ENCODE measurements at regions not wholly inside any gene's neighbourhood (a gene's known extent, or its start where the extent isn't known, plus 50 kb on each side); places are given as distances from the start of the nearest gene placed in this dataset.

- ATAC-seq (no peak), FAIRE-seq (no peak), DNase-seq (ENCODE audit: low read depth in 1 of 2, low spot score in 1 of 2) (no peak)
- no peak overlapping the region for H3K4me3 ChIP-seq
- H3K4me1 ChIP-seq, result no peaks in the 10 kb centered on the region
- no peak overlapping the region for H3K4me2 ChIP-seq
- no peak for TF ChIP-seq MAX (IDR thresholded peaks at IDR 0.05)
- TF ChIP-seq TP53 (CRISPR knock-in tag; IDR thresholded peaks at IDR 0.05), result no peak
- no peak for TF ChIP-seq CBX8 (IDR thresholded peaks at IDR 0.05)
- no peak for TF ChIP-seq JUNB (IDR thresholded peaks at IDR 0.05)
- TF ChIP-seq RFX5 (IDR thresholded peaks at IDR 0.05), result no peak
- no peak for TF ChIP-seq MYC (IDR thresholded peaks at IDR 0.05; ENCODE audit: borderline replicate concordance, low read length)
- TF ChIP-seq CHD4 (IDR thresholded peaks at IDR 0.05; ENCODE audit: borderline replicate concordance), result no peak
- TF ChIP-seq CBX2 (IDR thresholded peaks at IDR 0.05; ENCODE audit: borderline replicate concordance, low read depth), result no peak
- TF ChIP-seq ATOH8 (CRISPR knock-in tag; IDR thresholded peaks at IDR 0.05; ENCODE audit: low read depth), result no peak
- TF ChIP-seq POLR2AphosphoS2 (conservative IDR thresholded peaks at IDR 0.05; ENCODE audit: low read length), result no peak
- no peak for TF ChIP-seq MAFK (IDR thresholded peaks at IDR 0.05; ENCODE audit: partially characterized antibody)
- TF ChIP-seq CEBPB (IDR thresholded peaks at IDR 0.05), result no peak
- TF ChIP-seq ELK1 (IDR thresholded peaks at IDR 0.05; ENCODE audit: low read depth, low read length), result no peak
- TF ChIP-seq ZC3H11A (IDR thresholded peaks at IDR 0.05), result no peak
- TF ChIP-seq USF2 (IDR thresholded peaks at IDR 0.05), result no peak
- TF ChIP-seq KDM5A (IDR thresholded peaks at IDR 0.05), result no peak
- H3K27ac ChIP-seq, result no peak overlapping the region
- ChIA-PET POLR2A (no interaction called here), CTCF (interaction anchor here (0.7 kb wide), 1 partner anchor 23 kb away, joined by 3 read pairs; no protein-coding TSS in a partner anchor)
- peaks cover 12% of the 10 kb centered on the region; the same call in 2 of the 3 replicates for H3K9me3 ChIP-seq
- WGBS (ENCODE audit: missing lambda C conversion rate), result 5% methylated on average over 1 of the region's 1 CpG
Observed at GRCh38 chr16:17029602-17030350, 441.0 kb downstream of the XYLT1 start.

- no peak for ATAC-seq
Observed at GRCh38 chr16:17031484-17032268, 439.1 kb downstream of the XYLT1 start.

More at GRCh38 chr16:17031484-17032268, 439.1 kb downstream of the XYLT1 start:
- Histone ChIP-seq H3K4me3 (no peak overlapping the region), H3K9me3 (peaks cover 12% of the 10 kb centered on the region; the same call in 2 of the 3 replicates), H3K4me2 (no peak overlapping the region; the same call in 2 of the 3 replicates), H3K4me1 (no peaks in the 10 kb centered on the region), H3K27ac (no peak overlapping the region)
- CTCF ChIA-PET, result no interaction called here
- no peak for DNase-seq (ENCODE audit: low read depth in 1 of 2, low spot score in 1 of 2)
- 4% methylated on average over 1 of the region's 1 CpG for WGBS (ENCODE audit: missing lambda C conversion rate)
- no peak for FAIRE-seq
- TF ChIP-seq TP53 (CRISPR knock-in tag; IDR thresholded peaks at IDR 0.05), result no peak
- TF ChIP-seq POLR2A (IDR thresholded peaks at IDR 0.05; ENCODE audit: low read length), result no peak
- no peak for TF ChIP-seq MAZ (IDR thresholded peaks at IDR 0.05; ENCODE audit: borderline replicate concordance, low read depth, low read length)
- no peak for TF ChIP-seq MYC (IDR thresholded peaks at IDR 0.05; ENCODE audit: borderline replicate concordance, low read length)
- TF ChIP-seq EHF (CRISPR knock-in tag; IDR thresholded peaks at IDR 0.05), result no peak
- TF ChIP-seq RNF2 (IDR thresholded peaks at IDR 0.05; ENCODE audit: borderline replicate concordance, low read depth), result no peak
- TF ChIP-seq CBX8 (IDR thresholded peaks at IDR 0.05), result no peak
- TF ChIP-seq GATA3 (IDR thresholded peaks at IDR 0.05; ENCODE audit: borderline replicate concordance), result no peak
- no peak for TF ChIP-seq ZNF302 (CRISPR knock-in tag; IDR thresholded peaks at IDR 0.05)
- TF ChIP-seq NFE2L2 (conservative IDR thresholded peaks at IDR 0.05; ENCODE audit: low read length), result no peak
- no peak for TF ChIP-seq USF2 (IDR thresholded peaks at IDR 0.05)
- TF ChIP-seq BCL3 (IDR thresholded peaks at IDR 0.05), result no peak
- no peak for TF ChIP-seq HES2 (IDR thresholded peaks at IDR 0.05)
- no peak for TF ChIP-seq RFX5 (IDR thresholded peaks at IDR 0.05)
- no peak for TF ChIP-seq SREBF2 (IDR thresholded peaks at IDR 0.05)
- no peak for TF ChIP-seq HOXB13 (CRISPR knock-in tag; IDR thresholded peaks at IDR 0.05; ENCODE audit: low read depth)
- no peak for TF ChIP-seq RAD21 (conservative IDR thresholded peaks at IDR 0.05 in 1 of 2, IDR thresholded peaks at IDR 0.05 in 1 of 2)
- POLR2A ChIA-PET, result no interaction called here
